ENCODE measurements at regions not wholly inside any gene's neighbourhood (a gene's known extent, or its start where the extent isn't known, plus 50 kb on each side); places are given as distances from the start of the nearest gene placed in this dataset.
A peak's percentile ranks its signal among the peaks of the same experiment; 100 is the strongest.

DNA sequence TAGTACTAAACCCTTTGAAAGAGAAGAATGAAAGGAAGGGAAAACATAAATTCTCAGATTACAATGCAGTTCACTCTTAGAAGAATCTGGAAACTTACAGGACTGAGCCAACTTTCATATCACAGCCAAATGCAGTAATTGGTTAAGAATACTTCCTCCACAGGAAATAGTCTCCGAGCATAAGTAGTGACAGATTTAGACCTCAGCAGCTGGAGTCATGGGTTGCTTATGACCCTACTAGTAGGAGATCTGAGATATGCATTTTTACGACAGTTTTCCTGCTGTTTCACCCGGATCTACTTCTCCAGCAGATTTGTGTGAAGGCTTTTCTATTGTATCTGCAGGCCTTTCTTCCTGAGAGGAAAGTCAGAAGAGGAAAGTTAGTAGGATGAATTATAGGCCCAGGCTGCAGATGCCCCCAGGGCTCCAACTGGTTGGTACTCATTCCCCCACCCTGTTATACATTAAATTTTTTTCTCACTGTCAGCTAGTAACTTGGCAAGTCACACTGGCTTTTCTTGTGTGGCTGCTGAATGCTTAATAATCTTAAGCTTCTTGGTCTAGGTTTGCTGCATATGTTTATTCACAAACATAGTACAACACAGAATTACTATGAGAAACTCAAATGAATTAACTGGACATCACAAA lies 1241.5 kb upstream of the MIR17HG start:
- DNase-seq: no peak
- Mint-ChIP-seq H3K36me3 (ENCODE audit: low read depth) (no peaks in the 10 kb centered on the region), H3K4me3 (no peak overlapping the region), H3K9me3 (no peaks in the 10 kb centered on the region), H3K27ac (no peak overlapping the region), H3K4me1 (no peaks in the 10 kb centered on the region), H3K27me3 (ENCODE audit: low read depth, poor library complexity) (peaks cover 3% of the 10 kb centered on the region)
- TF ChIP-seq CTCF (IDR thresholded peaks at IDR 0.05): no peak

- no peak overlapping the region for H3K4me3 Mint-ChIP-seq
- peaks cover 3% of the 10 kb centered on the region for H3K27me3 Mint-ChIP-seq (ENCODE audit: low read depth, poor library complexity)
- H3K36me3 Mint-ChIP-seq (ENCODE audit: low read depth): no peaks in the 10 kb centered on the region
- TF ChIP-seq CTCF (IDR thresholded peaks at IDR 0.05): no peak
- no peaks in the 10 kb centered on the region for H3K9me3 Mint-ChIP-seq
- no peak overlapping the region for H3K27ac Mint-ChIP-seq
- H3K4me1 Mint-ChIP-seq: no peaks in the 10 kb centered on the region
- no peak for DNase-seq
These were observed 1239.8 kb upstream of the MIR17HG start for GRCh38 chr13:90107661-90108060.

DNA sequence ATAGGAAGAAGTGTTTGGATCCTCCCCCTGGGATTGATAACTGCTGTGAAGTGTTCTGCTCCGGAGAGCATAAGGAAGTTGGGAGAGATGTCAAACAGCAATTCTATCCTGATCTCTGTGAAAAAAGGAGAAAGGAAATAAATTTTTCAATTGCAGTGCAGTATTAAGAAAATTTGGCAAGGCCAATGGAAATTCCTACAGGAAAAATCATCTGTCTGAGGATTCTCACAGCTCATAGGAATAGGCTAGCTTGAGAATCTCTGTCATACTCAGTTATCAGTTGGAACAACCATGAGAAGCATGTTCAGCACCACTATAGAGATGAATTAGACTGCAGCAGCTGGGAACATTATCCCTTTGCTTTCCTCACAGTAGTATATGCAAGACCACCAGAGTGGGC lies 1238.9 kb upstream of the MIR17HG start:
- H3K4me3 Mint-ChIP-seq: no peak overlapping the region
- no peak for TF ChIP-seq CTCF (IDR thresholded peaks at IDR 0.05)
- no peak overlapping the region for H3K27ac Mint-ChIP-seq
- H3K27me3 Mint-ChIP-seq (ENCODE audit: low read depth, poor library complexity): peaks cover 3% of the 10 kb centered on the region
- H3K9me3 Mint-ChIP-seq: no peaks in the 10 kb centered on the region
- no peak for DNase-seq
- H3K36me3 Mint-ChIP-seq (ENCODE audit: low read depth): no peaks in the 10 kb centered on the region
- H3K4me1 Mint-ChIP-seq: no peaks in the 10 kb centered on the region

DNA sequence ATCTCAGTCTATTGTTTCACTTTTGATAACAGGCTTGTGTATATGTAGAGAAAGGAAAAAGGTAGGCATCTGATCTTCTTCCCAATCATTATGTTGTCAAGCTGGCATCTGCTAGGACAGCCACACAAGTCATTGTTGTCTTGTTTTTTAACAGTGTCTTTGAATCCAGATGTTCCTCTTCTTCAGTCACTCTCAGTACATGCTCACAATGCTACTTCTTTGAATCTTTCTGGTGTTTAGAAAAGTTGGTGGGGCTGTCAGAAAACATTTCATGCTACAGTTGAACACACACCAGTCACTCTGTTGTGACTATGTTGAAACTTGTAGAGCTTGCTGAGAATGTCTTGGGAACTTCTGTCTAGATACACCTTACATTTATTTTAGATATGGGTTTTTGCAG lies 1231.4 kb upstream of the MIR17HG start:
- Mint-ChIP-seq H3K4me1 (no peaks in the 10 kb centered on the region), H3K4me3 (no peak overlapping the region), H3K9me3 (no peaks in the 10 kb centered on the region), H3K27me3 (ENCODE audit: low read depth, poor library complexity) (no peaks in the 10 kb centered on the region), H3K27ac (no peak overlapping the region), H3K36me3 (ENCODE audit: low read depth) (no peaks in the 10 kb centered on the region)
- no peak for DNase-seq
- TF ChIP-seq CTCF (IDR thresholded peaks at IDR 0.05): no peak

GRCh38 chr13:90118467-90119071 lies 1228.9 kb upstream of the MIR17HG start:
- no peaks in the 10 kb centered on the region for H3K9me3 Mint-ChIP-seq
- no peak for DNase-seq
- no peaks in the 10 kb centered on the region for H3K4me1 Mint-ChIP-seq
- no peaks in the 10 kb centered on the region for H3K36me3 Mint-ChIP-seq (ENCODE audit: low read depth)
- TF ChIP-seq CTCF (IDR thresholded peaks at IDR 0.05): no peak
- peak overlapping the region; percentile 14 for H3K27ac Mint-ChIP-seq
- no peaks in the 10 kb centered on the region for H3K27me3 Mint-ChIP-seq (ENCODE audit: low read depth, poor library complexity)
- no peak overlapping the region for H3K4me3 Mint-ChIP-seq

- Mint-ChIP-seq H3K4me3 (no peak overlapping the region), H3K36me3 (ENCODE audit: low read depth) (no peaks in the 10 kb centered on the region), H3K9me3 (no peaks in the 10 kb centered on the region), H3K27me3 (ENCODE audit: low read depth, poor library complexity) (no peaks in the 10 kb centered on the region), H3K4me1 (no peaks in the 10 kb centered on the region), H3K27ac (no peak overlapping the region)
- no peak for DNase-seq
- no peak for TF ChIP-seq CTCF (IDR thresholded peaks at IDR 0.05)
These were observed 1227.5 kb upstream of the MIR17HG start for GRCh38 chr13:90120026-90120425.
